Upper lobe of left lung (tissue), 6 donors: ENCODE measurements at regions not wholly inside any gene's neighbourhood (a gene's known extent, or its start where the extent isn't known, plus 50 kb on each side); places are given as distances from the start of the nearest gene placed in this dataset.

Experiments
- ATAC-seq, 2 donors: fragments of 200-7000 bp; cut with Tn5 transposase; one replicate each; pipeline ENCODE4 v1.9.1; 2022; ENCODE audit warnings: mild to moderate bottlenecking in 2 of 2, moderate library complexity in 2 of 2; ENCODE audit not compliant: low FRiP score in 2 of 2
- DNase-seq, 2 donors: peaks; one replicate each; pipeline ENCODE4 v3.0.0-alpha.2; 2019 to 2020
- H3K27ac ChIP-seq, 4 donors: fragments of 200-600 bp; sonication (generic); one replicate each; pipeline ENCODE4 v1.5.1; 2016 to 2019
- H3K27me3 ChIP-seq, 4 donors: fragments of 200-600 bp; sonication (generic); one replicate each; pipeline ENCODE4 v1.5.1; 2017 to 2019
- H3K36me3 ChIP-seq, 4 donors: fragments of 200-600 bp; sonication (generic); one replicate each; pipeline ENCODE4 v1.5.1; 2016 to 2019
- H3K4me1 ChIP-seq, 4 donors: fragments of 200-600 bp; sonication (generic); one replicate each; pipeline ENCODE4 v1.5.1; 2018 to 2019
- H3K4me3 ChIP-seq, 4 donors: fragments of 200-600 bp; sonication (generic); one replicate each; pipeline ENCODE4 v1.5.1; 2017 to 2019; ENCODE audit warnings: mild to moderate bottlenecking in 2 of 4, moderate library complexity in 1 of 4
- H3K9me3 ChIP-seq, 4 donors: fragments of 200-600 bp; sonication (generic); one replicate each; pipeline ENCODE4 v1.5.1; 2018 to 2019
- EP300 ChIP-seq, 4 donors: sonication (generic); formaldehyde crosslinking; IDR thresholded peaks; one replicate each; pipeline ENCODE4 v1.5.1; 2017; ENCODE audit warnings: antibody characterized with exemption in 4 of 4, control low read depth in 2 of 4
- POLR2A ChIP-seq, 4 donors: fragments of 450-650 bp; IDR thresholded peaks; one replicate each; pipeline ENCODE4 v1.5.1; 2016 to 2017; ENCODE audit warnings: antibody characterized with exemption in 4 of 4, mild to moderate bottlenecking in 2 of 4
- POLR2AphosphoS5 ChIP-seq, 2 donors: sonication (generic); formaldehyde crosslinking; IDR thresholded peaks; one replicate each; pipeline ENCODE4 v1.5.1; 2017; ENCODE audit warnings: antibody characterized with exemption in 2 of 2
- WGBS, 2 donors: methylation state at CpG; one replicate each; pipeline ENCODE4 v1.1.5; 2017 to 2018; 5-methylcytosine and 5-hydroxymethylcytosine counted together
- TF ChIP-seq, protein P1 (sequence below), 6 experiments: fragments of 450-650 bp in 4 of 6; fragments of 200-600 bp in 2 of 6; sonication (generic) in 2 of 6; IDR thresholded peaks; one replicate each; pipeline ENCODE4 v1.5.1; 2016 to 2019; ENCODE audit warnings: antibody characterized with exemption in 6 of 6
- donor health status: DM: no; HTN: no; CAD: no; lungs with moderate emphysema.
- donor health status: DM: no; HTN: yes; CAD: no; lungs with severe emphysema.

DNA sequence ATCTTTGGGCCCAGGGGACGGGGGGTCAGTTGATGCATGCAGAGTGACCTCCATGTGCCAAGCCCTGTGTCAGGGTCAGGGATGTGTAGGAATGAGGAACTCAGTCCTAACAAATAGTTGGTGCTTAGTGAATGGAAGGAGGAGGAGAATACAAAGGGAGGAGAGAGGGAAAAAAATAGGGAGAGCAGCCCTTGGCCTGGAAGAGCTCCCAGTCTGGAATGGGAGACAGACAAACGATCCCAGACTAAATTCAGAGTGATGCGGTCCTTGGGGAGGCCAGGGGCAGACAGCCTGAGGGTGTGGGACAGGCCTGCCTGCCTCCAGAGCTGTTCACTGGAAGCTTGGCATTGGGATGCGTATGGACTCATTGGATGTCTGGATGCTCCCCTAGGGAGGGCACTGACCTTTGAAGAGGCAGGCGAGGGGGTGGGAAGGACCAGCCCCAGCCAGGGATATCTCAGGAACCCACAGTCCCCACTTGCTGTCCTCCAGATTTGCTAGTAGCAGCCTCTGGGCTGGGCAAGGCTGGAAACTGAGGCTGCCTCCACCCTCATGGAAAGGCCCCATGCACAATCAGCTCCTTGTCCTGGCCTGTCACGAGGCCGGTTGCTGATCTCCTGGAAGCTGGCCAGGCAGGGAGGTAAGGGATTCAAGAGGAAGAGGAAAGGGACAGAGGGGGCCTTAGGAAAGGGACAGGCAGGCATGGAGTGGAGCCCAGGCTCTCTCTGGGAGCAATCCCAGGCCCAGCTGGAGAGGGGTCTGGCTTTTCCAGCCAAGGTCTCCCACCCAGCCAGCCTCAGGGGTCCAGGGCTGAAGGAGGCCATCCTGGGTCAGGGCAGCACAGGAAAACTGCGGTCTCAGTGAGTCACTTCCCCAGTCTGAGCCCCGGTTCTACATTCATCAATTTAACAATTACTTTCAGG, 69.0 kb upstream of the GGTA1 start:
- WGBS, 2 donors, result 59 to 61% methylated on average over 8 to 9 of the region's 9 CpGs
- no peaks in the 10 kb centered on the region for H3K27me3 ChIP-seq
- peaks cover 13 to 23% (median 17%) of the 10 kb centered on the region in 4 donors for H3K4me1 ChIP-seq
- no peak overlapping the region for H3K4me3 ChIP-seq
- ATAC-seq (peak; percentile 17 to 87), DNase-seq (no peak)
- no peaks in the 10 kb centered on the region for H3K36me3 ChIP-seq
- H3K27ac ChIP-seq, result no peak overlapping the region
- no peaks in the 10 kb centered on the region for H3K9me3 ChIP-seq
- TF ChIP-seq POLR2A (IDR thresholded peaks at IDR 0.05) (no peak), POLR2AphosphoS5 (IDR thresholded peaks at IDR 0.05) (no peak), EP300 (IDR thresholded peaks at IDR 0.05) (no peak)
- TF ChIP-seq, protein P1, sequence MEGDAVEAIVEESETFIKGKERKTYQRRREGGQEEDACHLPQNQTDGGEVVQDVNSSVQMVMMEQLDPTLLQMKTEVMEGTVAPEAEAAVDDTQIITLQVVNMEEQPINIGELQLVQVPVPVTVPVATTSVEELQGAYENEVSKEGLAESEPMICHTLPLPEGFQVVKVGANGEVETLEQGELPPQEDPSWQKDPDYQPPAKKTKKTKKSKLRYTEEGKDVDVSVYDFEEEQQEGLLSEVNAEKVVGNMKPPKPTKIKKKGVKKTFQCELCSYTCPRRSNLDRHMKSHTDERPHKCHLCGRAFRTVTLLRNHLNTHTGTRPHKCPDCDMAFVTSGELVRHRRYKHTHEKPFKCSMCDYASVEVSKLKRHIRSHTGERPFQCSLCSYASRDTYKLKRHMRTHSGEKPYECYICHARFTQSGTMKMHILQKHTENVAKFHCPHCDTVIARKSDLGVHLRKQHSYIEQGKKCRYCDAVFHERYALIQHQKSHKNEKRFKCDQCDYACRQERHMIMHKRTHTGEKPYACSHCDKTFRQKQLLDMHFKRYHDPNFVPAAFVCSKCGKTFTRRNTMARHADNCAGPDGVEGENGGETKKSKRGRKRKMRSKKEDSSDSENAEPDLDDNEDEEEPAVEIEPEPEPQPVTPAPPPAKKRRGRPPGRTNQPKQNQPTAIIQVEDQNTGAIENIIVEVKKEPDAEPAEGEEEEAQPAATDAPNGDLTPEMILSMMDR (IDR thresholded peaks at IDR 0.05), result no peak

DNA sequence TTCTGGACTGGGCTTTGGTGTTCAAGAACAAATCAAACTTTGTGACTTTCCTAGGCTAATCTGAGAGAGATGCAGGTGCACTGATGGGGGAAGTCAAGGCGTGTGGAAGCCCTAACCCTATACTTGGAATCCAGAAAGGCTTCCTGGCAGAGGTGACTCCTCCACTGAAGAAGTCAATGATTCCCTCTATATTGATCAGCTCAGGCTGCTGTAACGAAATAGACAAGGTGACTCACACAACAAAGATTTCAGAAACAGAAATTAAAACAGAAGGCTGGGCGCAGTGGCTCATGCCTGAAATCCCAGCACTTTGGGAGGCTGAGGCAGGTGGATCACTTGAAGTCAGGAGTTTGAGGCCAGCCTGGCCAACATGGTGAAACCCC, 69.6 kb upstream of the GGTA1 start:
- no peak for DNase-seq
- TF ChIP-seq POLR2A (IDR thresholded peaks at IDR 0.05), result no peak
- no peak for TF ChIP-seq POLR2AphosphoS5 (IDR thresholded peaks at IDR 0.05)
- TF ChIP-seq, protein P1 (IDR thresholded peaks at IDR 0.05), result no peak
- no peak for TF ChIP-seq EP300 (IDR thresholded peaks at IDR 0.05)
- Histone ChIP-seq H3K27ac (no peak overlapping the region), H3K4me3 (no peak overlapping the region), H3K36me3 (no peaks in the 10 kb centered on the region), H3K9me3 (no peaks in the 10 kb centered on the region), H3K4me1 (peaks cover 13 to 23% (median 17%) of the 10 kb centered on the region in 4 donors), H3K27me3 (no peaks in the 10 kb centered on the region)
- WGBS, 2 donors, result 62 to 81% methylated on average over 3 of the region's 3 CpGs
- no peak for ATAC-seq

DNA sequence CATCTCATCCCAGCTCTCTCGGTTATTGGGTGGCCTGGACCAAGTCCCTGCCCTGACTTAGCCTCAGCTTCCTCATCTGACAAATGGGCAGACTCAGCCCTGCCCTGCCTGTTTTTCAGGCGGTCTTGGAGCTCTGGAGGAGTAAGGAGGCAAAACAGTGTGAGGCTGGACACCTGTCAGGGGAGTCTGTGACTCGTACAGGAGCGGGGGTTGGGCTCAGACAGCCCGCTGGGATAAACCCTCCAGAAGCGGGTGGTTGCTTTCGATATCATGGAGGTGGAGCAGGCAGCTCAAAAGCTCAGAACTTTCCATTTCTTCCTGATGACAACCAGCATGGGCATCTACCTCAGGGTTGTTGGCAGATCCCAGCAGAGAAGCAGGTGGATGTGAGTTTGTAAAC, 72.9 kb upstream of the GGTA1 start:
- no peak overlapping the region for H3K27ac ChIP-seq
- ATAC-seq (no peak), DNase-seq (no peak)
- H3K27me3 ChIP-seq, result no peaks in the 10 kb centered on the region
- H3K4me1 ChIP-seq, result peaks cover 10 to 18% (median 15%) of the 10 kb centered on the region in 4 donors
- H3K4me3 ChIP-seq, result no peak overlapping the region
- no peaks in the 10 kb centered on the region for H3K9me3 ChIP-seq
- TF ChIP-seq POLR2AphosphoS5 (IDR thresholded peaks at IDR 0.05) (no peak), EP300 (IDR thresholded peaks at IDR 0.05) (no peak), POLR2A (IDR thresholded peaks at IDR 0.05) (no peak)
- TF ChIP-seq, protein P1 (IDR thresholded peaks at IDR 0.05), result no peak
- WGBS, 2 donors, result 80 to 91% methylated on average over 6 to 7 of the region's 7 CpGs
- no peaks in the 10 kb centered on the region for H3K36me3 ChIP-seq

DNA sequence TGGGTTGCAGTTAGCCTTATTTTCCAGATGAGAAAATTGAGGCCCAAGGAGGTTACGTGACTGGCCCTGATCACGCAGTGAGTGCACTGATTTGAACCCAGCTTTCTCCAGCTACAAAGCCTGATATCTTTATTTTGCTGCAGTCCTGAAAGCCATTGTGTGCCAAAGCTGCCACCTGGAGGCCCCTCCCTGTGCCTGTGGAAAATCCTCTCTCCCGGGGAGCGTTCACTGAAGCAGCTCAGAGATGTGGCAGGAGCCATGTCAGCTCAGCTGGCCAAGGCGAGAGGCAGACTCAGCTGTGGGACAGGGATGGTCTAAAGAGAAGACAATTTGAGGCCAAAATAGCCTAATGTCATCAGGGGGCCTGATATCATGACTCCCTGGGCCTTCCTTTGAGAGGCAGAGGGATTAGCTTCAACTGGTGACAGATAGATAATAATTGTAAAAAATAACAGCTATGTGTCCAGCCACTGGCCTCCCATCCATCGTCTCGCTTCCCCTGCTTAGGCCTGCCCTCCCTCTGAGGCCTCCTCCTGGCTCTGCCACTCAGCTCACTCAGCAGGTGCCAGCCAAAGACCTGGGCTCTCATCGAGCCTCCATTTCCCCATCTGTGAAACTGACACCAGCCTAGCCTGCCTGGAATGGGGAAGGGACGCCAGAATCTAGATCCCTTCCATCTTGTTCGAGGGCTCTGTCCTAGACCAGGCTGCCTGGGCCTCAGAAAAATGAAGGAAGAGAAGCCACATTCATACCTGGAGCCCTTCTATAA, 74.3 kb upstream of the GGTA1 start:
- DNase-seq, result no peak
- Histone ChIP-seq H3K27ac (no peak overlapping the region), H3K9me3 (no peaks in the 10 kb centered on the region), H3K27me3 (no peaks in the 10 kb centered on the region), H3K4me1 (peaks cover 0 to 5% (median 3%) of the 10 kb centered on the region in 4 donors), H3K36me3 (no peaks in the 10 kb centered on the region), H3K4me3 (no peak overlapping the region)
- ATAC-seq, result no peak
- 90 to 94% methylated on average over 10 of the region's 10 CpGs for WGBS, 2 donors
- TF ChIP-seq POLR2A (IDR thresholded peaks at IDR 0.05) (no peak), POLR2AphosphoS5 (IDR thresholded peaks at IDR 0.05) (no peak)

DNA sequence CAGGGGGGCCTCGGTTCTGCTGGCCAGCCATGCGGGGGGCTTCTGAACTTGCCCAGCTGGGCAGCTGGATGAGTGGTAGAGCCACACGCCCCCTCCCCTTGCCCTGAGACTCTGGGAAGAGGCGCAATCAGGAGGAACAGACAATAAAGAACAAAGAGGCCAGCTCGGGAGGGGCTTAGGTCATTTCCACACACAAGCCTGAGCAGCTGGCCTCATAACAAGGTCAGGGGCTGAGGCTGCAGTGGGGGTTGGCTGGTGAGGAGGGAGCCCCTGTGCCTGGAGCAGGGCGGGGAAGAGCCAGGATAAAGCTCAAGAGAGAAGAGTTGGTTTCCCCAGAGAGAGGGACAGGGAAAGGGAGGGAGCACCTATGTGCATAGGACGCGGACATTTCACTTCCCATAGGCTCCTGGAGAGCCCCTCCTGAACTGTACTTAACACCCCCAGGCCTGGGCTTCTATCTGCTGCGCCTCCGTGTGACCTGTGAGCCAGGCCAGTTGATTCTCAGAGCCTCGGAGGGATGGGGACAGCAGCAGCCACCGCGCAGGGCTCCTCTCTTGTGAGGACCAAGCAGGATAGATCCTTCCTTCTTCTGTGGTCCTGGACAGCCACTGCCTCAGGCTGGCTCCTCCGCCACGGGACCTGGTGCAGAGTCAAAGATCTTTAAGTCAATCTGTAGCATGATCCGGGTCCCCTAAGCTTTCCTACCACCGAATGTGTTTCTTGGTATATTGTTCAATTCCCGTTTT, 75.3 kb upstream of the GGTA1 start:
- ATAC-seq, result no peak
- no peaks in the 10 kb centered on the region for H3K27me3 ChIP-seq
- H3K9me3 ChIP-seq, result no peaks in the 10 kb centered on the region
- no peak overlapping the region for H3K27ac ChIP-seq
- H3K4me1 ChIP-seq, result no peaks in the 10 kb centered on the region
- no peaks in the 10 kb centered on the region for H3K36me3 ChIP-seq
- 83 to 94% methylated on average over 11 to 18 of the region's 18 CpGs for WGBS, 2 donors
- TF ChIP-seq POLR2A (IDR thresholded peaks at IDR 0.05) (no peak), POLR2AphosphoS5 (IDR thresholded peaks at IDR 0.05) (no peak), EP300 (IDR thresholded peaks at IDR 0.05) (no peak)
- TF ChIP-seq, protein P1 (IDR thresholded peaks at IDR 0.05), result no peak
- no peak for DNase-seq
- no peak overlapping the region for H3K4me3 ChIP-seq
